Endothelial cell of umbilical vein (primary cell): ENCODE measurements at regions not wholly inside any gene's neighbourhood (a gene's known extent, or its start where the extent isn't known, plus 50 kb on each side); places are given as distances from the start of the nearest gene placed in this dataset.

Source experiments
- EZH2 ChIP-seq: IDR thresholded peaks from 2 replicates; pipeline ENCODE4 v1.6.1; 2012; ENCODE audit warnings: borderline replicate concordance, low read depth, mild to moderate bottlenecking, moderate library complexity, low read length, inconsistent platforms; ENCODE audit not compliant: severe bottlenecking
- GATA2 ChIP-seq: IDR thresholded peaks from 2 replicates; pipeline ENCODE4 v1.7.0; 2011; ENCODE audit warnings: low read depth, mild to moderate bottlenecking, moderate library complexity, mixed read lengths, low read length; ENCODE audit not compliant: insufficient read length, insufficient read depth
- MYC ChIP-seq: IDR thresholded peaks from one replicate; pipeline ENCODE4 v1.6.1; 2011; ENCODE audit warnings: mild to moderate bottlenecking, low read depth, low read length
- POLR2A ChIP-seq: IDR thresholded peaks from 2 replicates; pipeline ENCODE4 v1.6.1; 2012; ENCODE audit warnings: low read depth, mild to moderate bottlenecking, control low read depth, low read length
- POLR2AphosphoS5 ChIP-seq: IDR thresholded peaks from 2 replicates; pipeline ENCODE4 v1.6.1; 2012; ENCODE audit warnings: low read depth, mild to moderate bottlenecking, control low read depth, low read length, moderate library complexity; ENCODE audit not compliant: insufficient read depth
- TF ChIP-seq, protein P1 (sequence below), 2 donors: IDR thresholded peaks; 1 replicate in 1 of 2; 2 replicates in 1 of 2; pipeline ENCODE4 v1.5.1; 2011; ENCODE audit warnings: low read length in 2 of 2, mild to moderate bottlenecking in 2 of 2, moderate library complexity in 2 of 2, control low read depth in 1 of 2, inconsistent platforms in 1 of 2, low read depth in 1 of 2; ENCODE audit not compliant: insufficient read depth in 1 of 2; ENCODE audit errors: extremely low read depth in 1 of 2
- TF ChIP-seq, protein P2 (sequence below): IDR thresholded peaks from 2 replicates; pipeline ENCODE4 v1.6.1; 2011; ENCODE audit not compliant: insufficient read depth, insufficient read length

DNA sequence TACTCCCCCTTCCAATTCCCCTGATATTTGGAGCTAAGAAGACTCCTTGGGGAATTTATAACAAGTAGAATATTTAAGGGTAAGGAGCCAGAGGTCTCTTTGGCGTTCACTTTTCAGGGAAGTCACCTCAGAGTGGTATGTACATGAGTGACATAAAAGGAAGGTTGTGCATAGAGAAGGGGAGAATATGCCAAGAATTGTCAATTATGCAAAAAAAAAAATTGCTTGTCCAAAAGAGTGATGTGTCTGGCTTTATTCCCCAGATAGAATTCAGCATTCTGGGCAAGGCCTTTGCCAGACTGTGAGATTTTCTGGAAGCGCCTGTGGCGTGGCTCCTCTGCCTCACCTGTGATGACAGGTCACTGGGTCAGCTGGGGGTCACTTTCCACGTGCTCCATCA lies 170.2 kb downstream of the MIAT start:
- no peak for TF ChIP-seq POLR2AphosphoS5
- no peak for TF ChIP-seq POLR2A
- TF ChIP-seq, protein P1, sequence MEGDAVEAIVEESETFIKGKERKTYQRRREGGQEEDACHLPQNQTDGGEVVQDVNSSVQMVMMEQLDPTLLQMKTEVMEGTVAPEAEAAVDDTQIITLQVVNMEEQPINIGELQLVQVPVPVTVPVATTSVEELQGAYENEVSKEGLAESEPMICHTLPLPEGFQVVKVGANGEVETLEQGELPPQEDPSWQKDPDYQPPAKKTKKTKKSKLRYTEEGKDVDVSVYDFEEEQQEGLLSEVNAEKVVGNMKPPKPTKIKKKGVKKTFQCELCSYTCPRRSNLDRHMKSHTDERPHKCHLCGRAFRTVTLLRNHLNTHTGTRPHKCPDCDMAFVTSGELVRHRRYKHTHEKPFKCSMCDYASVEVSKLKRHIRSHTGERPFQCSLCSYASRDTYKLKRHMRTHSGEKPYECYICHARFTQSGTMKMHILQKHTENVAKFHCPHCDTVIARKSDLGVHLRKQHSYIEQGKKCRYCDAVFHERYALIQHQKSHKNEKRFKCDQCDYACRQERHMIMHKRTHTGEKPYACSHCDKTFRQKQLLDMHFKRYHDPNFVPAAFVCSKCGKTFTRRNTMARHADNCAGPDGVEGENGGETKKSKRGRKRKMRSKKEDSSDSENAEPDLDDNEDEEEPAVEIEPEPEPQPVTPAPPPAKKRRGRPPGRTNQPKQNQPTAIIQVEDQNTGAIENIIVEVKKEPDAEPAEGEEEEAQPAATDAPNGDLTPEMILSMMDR (IDR thresholded peaks at IDR 0.05; ENCODE audit: extremely low read depth in 1 of 2, insufficient read depth in 1 of 2, low read depth in 1 of 2, low read length in 2 of 2): no peak
- no peak for TF ChIP-seq EZH2
- no peak for TF ChIP-seq GATA2
- no peak for TF ChIP-seq MYC
- TF ChIP-seq, protein P2, sequence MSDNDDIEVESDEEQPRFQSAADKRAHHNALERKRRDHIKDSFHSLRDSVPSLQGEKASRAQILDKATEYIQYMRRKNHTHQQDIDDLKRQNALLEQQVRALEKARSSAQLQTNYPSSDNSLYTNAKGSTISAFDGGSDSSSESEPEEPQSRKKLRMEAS: no peak
